K562 (cell line): ENCODE measurements at regions not wholly inside any gene's neighbourhood (a gene's known extent, or its start where the extent isn't known, plus 50 kb on each side); places are given as distances from the start of the nearest gene placed in this dataset.

ENCODE experiments used
- CTCF ChIP-seq, 3 experiments: IDR thresholded peaks in 2 of 3; conservative IDR thresholded peaks in 1 of 3; 2 replicates each; pipeline ENCODE4 v1.5.1; 2011 to 2012; ENCODE audit warnings: low read length in 3 of 3, mild to moderate bottlenecking in 3 of 3, control low read depth in 2 of 3, improper control_type of control experiment in 1 of 3, inconsistent platforms in 1 of 3, low read depth in 1 of 3, mixed read lengths in 1 of 3, moderate library complexity in 1 of 3; ENCODE audit not compliant: insufficient read depth in 2 of 3
- ETV5 ChIP-seq: sonication (generic); formaldehyde crosslinking; IDR thresholded peaks from 2 replicates; pipeline ENCODE4 v1.4.0; 2020; ENCODE audit warnings: low read depth, mild to moderate bottlenecking, missing genetic modification reagents
- MAZ ChIP-seq, 2 experiments: fragments of 450-650 bp in 1 of 2; sonication (generic) in 1 of 2; formaldehyde crosslinking; IDR thresholded peaks in 1 of 2; conservative IDR thresholded peaks in 1 of 2; 2 replicates each; pipeline versions ENCODE4 v1.4.0 to v1.5.0; 2020; ENCODE audit warnings: mild to moderate bottlenecking in 1 of 2, missing genetic modification reagents in 1 of 2
- MYC ChIP-seq, 2 experiments: fragments of 250-450 bp in 1 of 2; sonication (Bioruptor Pico) in 1 of 2; IDR thresholded peaks; 2 replicates each; pipeline versions ENCODE4 v1.5.1 to v1.6.1; 2012 to 2021; ENCODE audit warnings: low read depth in 2 of 2, borderline replicate concordance in 1 of 2, improper control_type of control experiment in 1 of 2, low read length in 1 of 2, mild to moderate bottlenecking in 1 of 2, moderate library complexity in 1 of 2
- POLR2A ChIP-seq: fragments of 450-650 bp; conservative IDR thresholded peaks from 2 replicates; pipeline ENCODE4 v1.6.1; 2016
- RREB1 ChIP-seq: fragments of 250-450 bp; sonication (Bioruptor Pico); IDR thresholded peaks from 2 replicates; pipeline ENCODE4 v1.4.0; 2020

GRCh38 chrX:148298737-148299136 is 201.7 kb upstream of the AFF2 start:
- TF ChIP-seq CTCF (IDR thresholded peaks at IDR 0.05 in 2 of 3, conservative IDR thresholded peaks at IDR 0.05 in 1 of 3; ENCODE audit: insufficient read depth in 2 of 3, low read depth in 1 of 3, low read length in 3 of 3): no peak
- no peak for TF ChIP-seq MYC (IDR thresholded peaks at IDR 0.05; ENCODE audit: low read depth, low read length)
- TF ChIP-seq MYC (CRISPR knock-in tag; IDR thresholded peaks at IDR 0.05; ENCODE audit: borderline replicate concordance, low read depth): no peak
- TF ChIP-seq ETV5 (CRISPR knock-in tag): no peak
- no peak for TF ChIP-seq MAZ (CRISPR knock-in tag; conservative IDR thresholded peaks at IDR 0.05 in 1 of 2, IDR thresholded peaks at IDR 0.05 in 1 of 2)
- TF ChIP-seq POLR2A: no peak
- no peak for TF ChIP-seq RREB1
